Neural cell (in vitro differentiated cells): ENCODE measurements at regions not wholly inside any gene's neighbourhood (a gene's known extent, or its start where the extent isn't known, plus 50 kb on each side); places are given as distances from the start of the nearest gene placed in this dataset.
A peak's percentile ranks its signal among the peaks of the same experiment; 100 is the strongest.

Experiments
- EZH2 ChIP-seq: fragments of 200-600, 300-800 bp; shearing (Covaris generic), sonication (generic); IDR thresholded peaks from 2 replicates; pipeline ENCODE4 v1.6.1; 2014; ENCODE audit warnings: antibody characterized with exemption, low read length, borderline replicate concordance, mild to moderate bottlenecking; ENCODE audit not compliant: insufficient read depth, poor library complexity, severe bottlenecking
- MXI1 ChIP-seq: fragments of 450-650 bp; conservative IDR thresholded peaks from 2 replicates; pipeline ENCODE4 v1.6.1; 2014; ENCODE audit warnings: antibody characterized with exemption, mild to moderate bottlenecking; ENCODE audit not compliant: poor library complexity, severe bottlenecking
- POLR2AphosphoS5 ChIP-seq: IDR thresholded peaks from 2 replicates; pipeline ENCODE4 v1.6.1; 2012
- RAD21 ChIP-seq: fragments of 450-650 bp; conservative IDR thresholded peaks from 2 replicates; pipeline ENCODE4 v1.6.1; 2014; ENCODE audit warnings: antibody characterized with exemption, mild to moderate bottlenecking, moderate library complexity
- SMC3 ChIP-seq: fragments of 450-650 bp; conservative IDR thresholded peaks from 2 replicates; pipeline ENCODE4 v1.6.1; 2014; ENCODE audit warnings: antibody characterized with exemption, mild to moderate bottlenecking, moderate library complexity; ENCODE audit not compliant: poor library complexity
- TAF1 ChIP-seq: IDR thresholded peaks from 2 replicates; pipeline ENCODE4 v1.6.1; 2012; ENCODE audit warnings: low read depth
- TF ChIP-seq, protein P1 (sequence below): fragments of 450-650 bp; IDR thresholded peaks from 2 replicates; pipeline ENCODE4 v1.5.1; 2014; ENCODE audit warnings: antibody characterized with exemption, mild to moderate bottlenecking, moderate library complexity; ENCODE audit not compliant: poor library complexity, severe bottlenecking
- TF ChIP-seq, protein P2 (sequence below): IDR thresholded peaks from 2 replicates; pipeline ENCODE4 v1.6.1; 2012; ENCODE audit warnings: borderline replicate concordance

DNA sequence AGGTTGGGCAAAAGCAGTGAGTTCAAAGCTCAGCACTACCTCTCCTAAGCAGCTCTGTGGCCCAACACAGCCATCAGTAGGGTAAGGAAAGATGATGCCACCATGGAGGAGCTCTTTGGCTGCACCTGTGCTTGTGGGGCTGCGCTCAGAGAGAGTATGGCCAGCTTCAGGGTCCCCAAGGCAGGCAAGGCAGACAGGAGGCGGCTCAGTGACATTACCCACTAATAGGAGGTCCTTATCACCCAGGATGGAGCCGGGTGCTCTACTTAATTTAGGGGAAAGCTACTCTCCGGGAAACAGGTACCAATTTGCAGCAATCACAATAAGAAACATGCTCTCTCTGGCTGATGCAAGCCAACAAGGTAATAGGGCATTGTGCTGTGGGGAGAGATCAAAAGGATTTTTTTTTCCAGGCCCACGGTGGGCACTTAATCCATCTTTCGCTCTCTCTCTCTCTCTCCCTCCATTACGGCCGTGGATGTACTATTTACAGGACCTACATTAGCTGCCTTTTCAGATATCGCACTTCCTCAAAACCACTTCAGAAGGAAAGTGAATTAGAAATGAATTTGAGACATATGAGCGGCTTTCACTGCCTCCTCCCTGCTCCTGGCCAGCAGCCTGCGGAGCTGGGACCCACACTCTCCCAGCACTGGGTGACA lies 446.3 kb downstream of the SOX6 start:
- TF ChIP-seq, protein P1, sequence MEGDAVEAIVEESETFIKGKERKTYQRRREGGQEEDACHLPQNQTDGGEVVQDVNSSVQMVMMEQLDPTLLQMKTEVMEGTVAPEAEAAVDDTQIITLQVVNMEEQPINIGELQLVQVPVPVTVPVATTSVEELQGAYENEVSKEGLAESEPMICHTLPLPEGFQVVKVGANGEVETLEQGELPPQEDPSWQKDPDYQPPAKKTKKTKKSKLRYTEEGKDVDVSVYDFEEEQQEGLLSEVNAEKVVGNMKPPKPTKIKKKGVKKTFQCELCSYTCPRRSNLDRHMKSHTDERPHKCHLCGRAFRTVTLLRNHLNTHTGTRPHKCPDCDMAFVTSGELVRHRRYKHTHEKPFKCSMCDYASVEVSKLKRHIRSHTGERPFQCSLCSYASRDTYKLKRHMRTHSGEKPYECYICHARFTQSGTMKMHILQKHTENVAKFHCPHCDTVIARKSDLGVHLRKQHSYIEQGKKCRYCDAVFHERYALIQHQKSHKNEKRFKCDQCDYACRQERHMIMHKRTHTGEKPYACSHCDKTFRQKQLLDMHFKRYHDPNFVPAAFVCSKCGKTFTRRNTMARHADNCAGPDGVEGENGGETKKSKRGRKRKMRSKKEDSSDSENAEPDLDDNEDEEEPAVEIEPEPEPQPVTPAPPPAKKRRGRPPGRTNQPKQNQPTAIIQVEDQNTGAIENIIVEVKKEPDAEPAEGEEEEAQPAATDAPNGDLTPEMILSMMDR: no peak
- TF ChIP-seq TAF1: no peak
- no peak for TF ChIP-seq MXI1
- TF ChIP-seq EZH2: no peak
- TF ChIP-seq RAD21: no peak
- TF ChIP-seq POLR2AphosphoS5: peak; percentile 33
- TF ChIP-seq SMC3: no peak
- TF ChIP-seq, protein P2, sequence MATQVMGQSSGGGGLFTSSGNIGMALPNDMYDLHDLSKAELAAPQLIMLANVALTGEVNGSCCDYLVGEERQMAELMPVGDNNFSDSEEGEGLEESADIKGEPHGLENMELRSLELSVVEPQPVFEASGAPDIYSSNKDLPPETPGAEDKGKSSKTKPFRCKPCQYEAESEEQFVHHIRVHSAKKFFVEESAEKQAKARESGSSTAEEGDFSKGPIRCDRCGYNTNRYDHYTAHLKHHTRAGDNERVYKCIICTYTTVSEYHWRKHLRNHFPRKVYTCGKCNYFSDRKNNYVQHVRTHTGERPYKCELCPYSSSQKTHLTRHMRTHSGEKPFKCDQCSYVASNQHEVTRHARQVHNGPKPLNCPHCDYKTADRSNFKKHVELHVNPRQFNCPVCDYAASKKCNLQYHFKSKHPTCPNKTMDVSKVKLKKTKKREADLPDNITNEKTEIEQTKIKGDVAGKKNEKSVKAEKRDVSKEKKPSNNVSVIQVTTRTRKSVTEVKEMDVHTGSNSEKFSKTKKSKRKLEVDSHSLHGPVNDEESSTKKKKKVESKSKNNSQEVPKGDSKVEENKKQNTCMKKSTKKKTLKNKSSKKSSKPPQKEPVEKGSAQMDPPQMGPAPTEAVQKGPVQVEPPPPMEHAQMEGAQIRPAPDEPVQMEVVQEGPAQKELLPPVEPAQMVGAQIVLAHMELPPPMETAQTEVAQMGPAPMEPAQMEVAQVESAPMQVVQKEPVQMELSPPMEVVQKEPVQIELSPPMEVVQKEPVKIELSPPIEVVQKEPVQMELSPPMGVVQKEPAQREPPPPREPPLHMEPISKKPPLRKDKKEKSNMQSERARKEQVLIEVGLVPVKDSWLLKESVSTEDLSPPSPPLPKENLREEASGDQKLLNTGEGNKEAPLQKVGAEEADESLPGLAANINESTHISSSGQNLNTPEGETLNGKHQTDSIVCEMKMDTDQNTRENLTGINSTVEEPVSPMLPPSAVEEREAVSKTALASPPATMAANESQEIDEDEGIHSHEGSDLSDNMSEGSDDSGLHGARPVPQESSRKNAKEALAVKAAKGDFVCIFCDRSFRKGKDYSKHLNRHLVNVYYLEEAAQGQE: peak; percentile 57
